MM.1S (cell line): ENCODE measurements at regions not wholly inside any gene's neighbourhood (a gene's known extent, or its start where the extent isn't known, plus 50 kb on each side); places are given as distances from the start of the nearest gene placed in this dataset.

Experiments
- DNase-seq: peaks from one replicate; pipeline ENCODE4 v3.0.0-alpha.2; 2015
- H2AFZ ChIP-seq: fragments of 300-600 bp; sonication (generic); 2 replicates; pipeline ENCODE4 v1.6.0; 2016; ENCODE audit warnings: antibody characterized with exemption, low read length
- H3F3A ChIP-seq: fragments of 300-600 bp; sonication (generic); 2 replicates; pipeline ENCODE4 v1.6.1; 2016; ENCODE audit warnings: mild to moderate bottlenecking, antibody characterized with exemption, low read length, moderate library complexity, mixed read lengths; ENCODE audit not compliant: insufficient read depth
- H3K27ac ChIP-seq: fragments of 300-600 bp; sonication (generic); 2 replicates; pipeline ENCODE4 v1.5.1; 2016; ENCODE audit warnings: mild to moderate bottlenecking, low read length
- H3K27me3 ChIP-seq: fragments of 300-600 bp; sonication (generic); replicated peaks from 2 replicates; pipeline ENCODE4 v1.6.0; 2016; ENCODE audit warnings: low read length; ENCODE audit not compliant: insufficient read depth
- H3K36me3 ChIP-seq: fragments of 300-600 bp; sonication (generic); replicated peaks from 2 replicates; pipeline ENCODE4 v1.6.1; 2016; ENCODE audit warnings: mild to moderate bottlenecking, low read length, mixed read lengths; ENCODE audit not compliant: insufficient read depth
- H3K4me1 ChIP-seq: fragments of 300-600 bp; sonication (generic); 2 replicates; pipeline ENCODE4 v1.6.1; 2016; ENCODE audit warnings: low read length, mixed read lengths
- H3K4me2 ChIP-seq: fragments of 300-600 bp; sonication (generic); 2 replicates; pipeline ENCODE4 v1.6.0; 2016; ENCODE audit warnings: low read depth, low read length
- H3K4me3 ChIP-seq: fragments of 300-600 bp; sonication (generic); 2 replicates; pipeline ENCODE4 v1.5.1; 2016; ENCODE audit warnings: low read length, mixed read lengths
- H3K79me2 ChIP-seq: fragments of 300-600 bp; sonication (generic); 2 replicates; pipeline ENCODE4 v1.6.1; 2016; ENCODE audit warnings: mixed run types, low read length, mixed read lengths
- H3K9ac ChIP-seq: fragments of 300-600 bp; sonication (generic); 2 replicates; pipeline ENCODE4 v1.6.1; 2016; ENCODE audit warnings: low read length, mixed read lengths
- H3K9me2 ChIP-seq: fragments of 300-600 bp; sonication (generic); replicated peaks from 2 replicates; pipeline ENCODE4 v1.6.1; 2016; ENCODE audit warnings: mild to moderate bottlenecking, low read length, mixed read lengths; ENCODE audit not compliant: insufficient read depth
- H3K9me3 ChIP-seq: fragments of 300-600 bp; sonication (generic); replicated peaks from 2 replicates; pipeline ENCODE4 v1.6.1; 2016; ENCODE audit warnings: mild to moderate bottlenecking, low read length, mixed read lengths; ENCODE audit not compliant: insufficient read depth
- H4K20me1 ChIP-seq: fragments of 300-600 bp; sonication (generic); 2 replicates; pipeline ENCODE4 v1.6.1; 2016; ENCODE audit warnings: mild to moderate bottlenecking, low read length, moderate library complexity, mixed read lengths; ENCODE audit not compliant: insufficient read depth
- EZH2 ChIP-seq: fragments of 300-600 bp; sonication (generic); optimal IDR thresholded peaks from 2 replicates; pipeline ENCODE3; 2017; ENCODE audit warnings: low read depth, mild to moderate bottlenecking, antibody characterized with exemption, low read length, mixed read lengths
- EZH2phosphoT487 ChIP-seq: fragments of 300-600 bp; sonication (generic); IDR thresholded peaks from 2 replicates; pipeline ENCODE4 v1.6.1; 2018; ENCODE audit warnings: antibody characterized with exemption, low read length
- TF ChIP-seq, protein P1 (sequence below): fragments of 300-600 bp; sonication (generic); IDR thresholded peaks from 2 replicates; pipeline ENCODE4 v1.5.1; 2016; ENCODE audit warnings: antibody characterized with exemption, low read length, mixed read lengths

DNA sequence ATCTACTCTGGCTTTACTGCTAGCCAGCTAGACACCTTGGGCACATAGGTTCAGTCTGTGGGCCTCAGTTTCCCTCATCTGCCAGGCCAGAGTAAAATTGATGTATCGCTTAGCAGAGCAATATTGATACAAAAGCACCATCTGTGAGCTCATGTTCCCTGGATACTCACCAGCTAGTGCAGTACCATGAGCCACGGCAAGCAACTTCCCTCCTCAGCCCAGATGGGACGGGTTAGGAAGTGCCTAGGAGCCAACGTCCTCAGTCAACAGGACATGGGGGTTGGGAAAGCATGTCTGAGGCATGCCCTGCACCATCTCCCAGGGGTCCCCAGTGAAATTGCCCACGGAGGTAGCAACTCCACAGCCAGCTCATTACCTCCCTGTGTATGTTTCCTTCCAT lies 258.3 kb downstream of the ANKRD60 start:
- no peak overlapping the region for H3K4me3 ChIP-seq
- no peak overlapping the region for H2AFZ ChIP-seq
- no peaks in the 10 kb centered on the region for H3K79me2 ChIP-seq
- H3K27ac ChIP-seq = no peak overlapping the region
- no peaks in the 10 kb centered on the region for H3K36me3 ChIP-seq
- H3F3A ChIP-seq = no peaks in the 10 kb centered on the region
- peaks cover 54% of the 10 kb centered on the region for H3K27me3 ChIP-seq
- DNase-seq = no peak
- no peaks in the 10 kb centered on the region for H3K4me1 ChIP-seq
- H3K4me2 ChIP-seq = no peak overlapping the region
- TF ChIP-seq EZH2 (no peak), EZH2phosphoT487 (no peak)
- TF ChIP-seq, protein P1, sequence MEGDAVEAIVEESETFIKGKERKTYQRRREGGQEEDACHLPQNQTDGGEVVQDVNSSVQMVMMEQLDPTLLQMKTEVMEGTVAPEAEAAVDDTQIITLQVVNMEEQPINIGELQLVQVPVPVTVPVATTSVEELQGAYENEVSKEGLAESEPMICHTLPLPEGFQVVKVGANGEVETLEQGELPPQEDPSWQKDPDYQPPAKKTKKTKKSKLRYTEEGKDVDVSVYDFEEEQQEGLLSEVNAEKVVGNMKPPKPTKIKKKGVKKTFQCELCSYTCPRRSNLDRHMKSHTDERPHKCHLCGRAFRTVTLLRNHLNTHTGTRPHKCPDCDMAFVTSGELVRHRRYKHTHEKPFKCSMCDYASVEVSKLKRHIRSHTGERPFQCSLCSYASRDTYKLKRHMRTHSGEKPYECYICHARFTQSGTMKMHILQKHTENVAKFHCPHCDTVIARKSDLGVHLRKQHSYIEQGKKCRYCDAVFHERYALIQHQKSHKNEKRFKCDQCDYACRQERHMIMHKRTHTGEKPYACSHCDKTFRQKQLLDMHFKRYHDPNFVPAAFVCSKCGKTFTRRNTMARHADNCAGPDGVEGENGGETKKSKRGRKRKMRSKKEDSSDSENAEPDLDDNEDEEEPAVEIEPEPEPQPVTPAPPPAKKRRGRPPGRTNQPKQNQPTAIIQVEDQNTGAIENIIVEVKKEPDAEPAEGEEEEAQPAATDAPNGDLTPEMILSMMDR = no peak
- no peak overlapping the region for H3K9ac ChIP-seq
- no peaks in the 10 kb centered on the region for H4K20me1 ChIP-seq
- H3K9me3 ChIP-seq = no peaks in the 10 kb centered on the region
- H3K9me2 ChIP-seq = no peaks in the 10 kb centered on the region

DNA sequence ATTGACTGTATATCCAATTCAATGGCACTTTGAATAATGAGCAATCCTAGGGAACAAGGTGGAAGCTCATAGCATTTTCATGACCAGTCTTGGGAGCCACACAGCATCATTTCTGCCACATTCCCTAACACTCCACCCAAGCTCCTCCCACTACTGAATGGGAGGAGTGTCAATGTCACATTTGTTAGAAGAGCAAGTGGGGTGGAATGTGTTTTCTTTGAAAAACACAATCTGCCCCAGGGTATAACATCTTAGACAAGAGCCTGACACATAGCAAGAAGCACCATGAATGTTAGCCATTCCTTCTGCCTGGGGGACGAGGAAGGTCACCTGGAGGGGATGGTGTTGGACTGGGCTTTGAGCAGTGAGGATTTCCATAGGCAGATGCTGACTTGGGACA lies 258.3 kb upstream of the PMEPA1 start:
- Histone ChIP-seq H2AFZ (no peak overlapping the region), H3K4me2 (no peak overlapping the region), H3K4me3 (no peak overlapping the region), H3K79me2 (no peaks in the 10 kb centered on the region), H3K9me2 (no peaks in the 10 kb centered on the region), H3F3A (no peaks in the 10 kb centered on the region), H3K27ac (no peak overlapping the region), H3K9me3 (no peaks in the 10 kb centered on the region), H3K36me3 (no peaks in the 10 kb centered on the region), H3K4me1 (no peaks in the 10 kb centered on the region), H3K27me3 (peaks cover 69% of the 10 kb centered on the region), H3K9ac (no peak overlapping the region), H4K20me1 (no peaks in the 10 kb centered on the region)
- DNase-seq = no peak
- TF ChIP-seq EZH2phosphoT487 (no peak), EZH2 (no peak)
- TF ChIP-seq, protein P1 = no peak

DNA sequence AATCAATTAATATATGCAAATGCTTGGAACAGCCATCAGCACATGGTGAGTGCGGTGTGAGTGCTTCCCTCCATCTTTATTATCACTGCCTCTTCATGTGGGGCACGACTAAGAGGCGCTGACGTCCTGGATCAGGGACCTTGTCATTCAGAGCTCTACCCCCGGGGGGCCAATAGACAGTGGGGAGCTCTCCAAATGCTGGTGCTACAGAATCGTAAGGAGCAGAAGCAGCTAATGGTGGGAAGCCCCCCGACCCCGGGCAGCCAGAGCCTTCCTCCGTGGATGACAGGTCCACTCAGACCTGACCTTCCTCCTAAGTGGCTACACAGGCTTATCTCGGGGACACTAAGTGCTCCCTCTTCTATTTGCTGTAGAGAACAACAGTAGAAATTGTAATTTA lies 257.5 kb upstream of the PMEPA1 start:
- Histone ChIP-seq H3K9me3 (no peaks in the 10 kb centered on the region), H3K27me3 (peaks cover 77% of the 10 kb centered on the region), H3K9ac (no peak overlapping the region), H2AFZ (no peak overlapping the region), H3K9me2 (no peaks in the 10 kb centered on the region), H3K79me2 (no peaks in the 10 kb centered on the region), H4K20me1 (no peaks in the 10 kb centered on the region), H3K4me3 (no peak overlapping the region), H3K36me3 (no peaks in the 10 kb centered on the region), H3K27ac (no peak overlapping the region), H3K4me2 (no peak overlapping the region), H3K4me1 (no peaks in the 10 kb centered on the region), H3F3A (no peaks in the 10 kb centered on the region)
- TF ChIP-seq, protein P1 = no peak
- no peak for TF ChIP-seq EZH2phosphoT487
- no peak for TF ChIP-seq EZH2
- no peak for DNase-seq
